ENCODE measurements at regions not wholly inside any gene's neighbourhood (a gene's known extent, or its start where the extent isn't known, plus 50 kb on each side); places are given as distances from the start of the nearest gene placed in this dataset.
A peak's percentile ranks its signal among the peaks of the same experiment; 100 is the strongest.
"Not testable (repeated sequence)": the region's sequence is repeated elsewhere in the genome, so short reads cannot be mapped to it uniquely, and the experiment has no call there.

DNA sequence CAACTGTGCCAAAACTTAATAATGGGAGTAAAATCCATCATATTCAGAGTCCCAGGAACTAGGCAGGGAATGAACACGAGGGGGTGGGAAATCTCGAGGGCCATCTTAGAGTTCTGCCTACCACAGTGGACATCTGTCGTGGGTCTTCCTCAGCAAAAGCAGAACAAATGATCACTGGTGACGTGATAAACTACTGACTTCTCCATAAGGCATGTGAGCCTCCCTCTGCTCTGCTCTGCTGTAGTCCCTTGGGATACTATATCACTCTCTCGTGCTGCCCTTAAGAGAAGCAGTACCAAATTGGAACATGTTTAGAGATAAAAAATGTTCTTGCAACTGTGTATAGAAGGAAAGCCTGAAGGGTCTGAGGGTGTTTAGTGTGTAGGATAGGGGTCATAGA lies 180.5 kb downstream of the SPDYE17 start:
- not testable (repeated sequence) for DNase-seq (ENCODE audit: low read depth in 1 of 2, low spot score in 2 of 2); H3K36me3 ChIP-seq; H3K27me3 ChIP-seq (replicated peaks); H3K4me1 ChIP-seq (replicated peaks); H3K27ac ChIP-seq; H3K4me3 ChIP-seq; H3K9me3 ChIP-seq (replicated peaks)

GRCh38 chr7:76849887-76850563 lies 182.1 kb downstream of the SPDYE17 start:
- H3K4me3 ChIP-seq; H3K36me3 ChIP-seq; H3K4me1 ChIP-seq (replicated peaks); H3K27me3 ChIP-seq (replicated peaks); H3K9me3 ChIP-seq (replicated peaks); H3K27ac ChIP-seq; DNase-seq (ENCODE audit: low read depth in 1 of 2, low spot score in 2 of 2): not testable (repeated sequence)

DNA sequence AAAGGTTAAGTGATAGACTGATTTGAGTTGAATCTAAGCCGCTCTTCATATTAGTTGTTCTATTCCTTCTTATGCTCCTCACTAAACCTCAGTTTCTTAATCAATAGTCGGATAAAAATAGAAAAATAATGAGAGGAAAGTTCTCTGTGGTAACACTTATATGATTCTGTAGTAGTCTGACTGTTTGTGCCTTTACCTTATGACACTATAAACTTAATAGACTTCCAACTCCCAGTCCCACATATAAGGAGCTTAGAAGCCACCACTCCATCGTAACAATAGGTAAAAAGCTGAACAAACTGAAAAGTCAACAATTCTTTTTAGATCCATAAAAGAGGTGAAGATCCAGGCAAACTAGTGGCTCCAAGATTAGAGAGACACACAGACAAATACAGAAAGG lies 192.3 kb downstream of the SPDYE17 start:
- not testable (repeated sequence) for H3K27ac ChIP-seq; H3K4me1 ChIP-seq (replicated peaks); H3K27me3 ChIP-seq (replicated peaks); H3K36me3 ChIP-seq; H3K4me3 ChIP-seq; H3K9me3 ChIP-seq (replicated peaks); DNase-seq (ENCODE audit: low read depth in 1 of 2, low spot score in 2 of 2)

DNA sequence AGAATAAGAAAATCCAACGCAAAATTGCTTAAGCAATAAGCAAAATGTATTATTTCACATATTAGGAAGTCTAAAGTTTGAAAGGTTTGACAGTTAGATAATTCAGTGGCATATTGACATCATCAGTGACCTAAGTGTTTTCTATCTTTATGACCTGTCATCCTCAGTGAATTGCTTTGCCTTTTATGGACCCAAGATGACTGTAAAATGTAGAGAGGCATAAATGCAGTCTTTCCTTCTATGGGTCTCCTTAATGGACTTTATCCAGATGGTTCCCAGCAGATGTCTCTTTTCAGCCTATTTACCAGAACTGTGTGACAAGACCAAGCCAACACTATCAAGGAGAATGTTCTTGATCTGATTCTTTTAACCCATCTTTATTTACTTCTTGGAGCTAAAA lies 192.9 kb downstream of the SPDYE17 start:
- DNase-seq (ENCODE audit: low read depth in 1 of 2, low spot score in 2 of 2); H3K27ac ChIP-seq; H3K27me3 ChIP-seq (replicated peaks); H3K36me3 ChIP-seq; H3K9me3 ChIP-seq (replicated peaks); H3K4me3 ChIP-seq; H3K4me1 ChIP-seq (replicated peaks): not testable (repeated sequence)

DNA sequence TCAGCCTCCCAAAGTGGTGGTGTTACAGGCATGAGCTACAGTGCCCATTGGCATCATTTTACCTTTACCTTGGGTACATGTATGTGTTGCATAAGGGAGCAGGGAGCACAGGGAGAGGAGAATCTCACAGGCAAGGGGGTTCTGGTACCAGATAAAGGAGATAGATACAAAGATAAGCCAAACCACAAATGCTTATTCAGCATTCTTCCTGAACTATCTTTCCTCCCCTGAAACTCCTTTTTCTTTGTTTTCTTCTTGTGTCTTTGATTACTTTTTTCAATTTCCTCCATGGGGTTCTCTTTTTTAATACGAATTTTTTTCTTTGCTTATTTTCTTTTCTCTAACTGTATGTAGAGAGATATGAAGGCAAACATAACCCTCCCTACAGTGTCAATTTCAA lies 193.8 kb downstream of the SPDYE17 start:
- H3K9me3 ChIP-seq (replicated peaks); DNase-seq (ENCODE audit: low read depth in 1 of 2, low spot score in 2 of 2); H3K36me3 ChIP-seq; H3K4me1 ChIP-seq (replicated peaks); H3K4me3 ChIP-seq; H3K27me3 ChIP-seq (replicated peaks); H3K27ac ChIP-seq: not testable (repeated sequence)

GRCh38 chr7:76829233-76829632 lies 202.2 kb upstream of the POMZP3 start:
- H3K4me3 ChIP-seq; H3K9me3 ChIP-seq (replicated peaks); DNase-seq (ENCODE audit: low read depth in 1 of 2, low spot score in 2 of 2); H3K27me3 ChIP-seq (replicated peaks); H3K27ac ChIP-seq; H3K36me3 ChIP-seq; H3K4me1 ChIP-seq (replicated peaks): not testable (repeated sequence)

DNA sequence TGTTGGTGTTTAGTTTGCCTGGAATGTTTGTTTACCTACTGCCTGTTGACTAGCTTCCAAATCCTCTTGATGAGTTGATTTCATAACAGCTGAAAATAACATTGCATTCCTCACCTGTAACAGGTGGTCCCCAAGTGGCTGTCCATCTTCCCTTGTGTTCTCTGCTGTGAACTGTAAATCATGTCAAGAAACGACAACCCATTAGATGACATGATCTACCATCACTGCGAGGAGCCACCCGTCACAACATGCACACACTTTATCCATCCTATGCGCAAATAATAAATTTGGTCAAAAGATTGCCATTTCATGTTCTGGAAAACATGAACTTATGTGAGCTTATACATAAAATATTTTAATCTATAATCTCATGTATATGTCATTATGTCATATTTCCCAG lies 199.1 kb upstream of the POMZP3 start:
- not testable (repeated sequence) for H3K9me3 ChIP-seq (replicated peaks); DNase-seq (ENCODE audit: low read depth in 1 of 2, low spot score in 2 of 2); H3K27me3 ChIP-seq (replicated peaks); H3K36me3 ChIP-seq; H3K4me1 ChIP-seq (replicated peaks); H3K4me3 ChIP-seq; H3K27ac ChIP-seq

DNA sequence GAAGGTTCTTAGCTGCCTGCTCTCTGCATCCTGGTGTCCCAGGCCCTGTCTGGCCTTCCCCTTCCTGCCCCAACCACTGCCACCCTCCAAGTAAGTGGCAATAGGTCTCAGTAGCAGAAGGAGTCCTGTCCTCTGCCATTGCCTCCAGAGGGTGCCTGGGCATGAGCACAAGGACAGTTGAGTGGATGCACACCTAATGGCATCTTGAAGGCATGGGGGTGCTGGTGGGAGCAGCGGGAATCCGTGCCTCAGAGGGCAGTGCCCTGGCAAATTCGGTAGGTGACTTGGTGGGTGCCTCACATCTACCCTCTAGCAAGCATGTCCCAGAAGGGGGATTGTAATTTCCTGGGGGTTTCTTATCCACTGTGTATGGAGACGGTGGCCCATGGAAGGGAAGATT lies 182.8 kb upstream of the POMZP3 start:
- not testable (repeated sequence) for H3K4me3 ChIP-seq; H3K9me3 ChIP-seq (replicated peaks)

DNA sequence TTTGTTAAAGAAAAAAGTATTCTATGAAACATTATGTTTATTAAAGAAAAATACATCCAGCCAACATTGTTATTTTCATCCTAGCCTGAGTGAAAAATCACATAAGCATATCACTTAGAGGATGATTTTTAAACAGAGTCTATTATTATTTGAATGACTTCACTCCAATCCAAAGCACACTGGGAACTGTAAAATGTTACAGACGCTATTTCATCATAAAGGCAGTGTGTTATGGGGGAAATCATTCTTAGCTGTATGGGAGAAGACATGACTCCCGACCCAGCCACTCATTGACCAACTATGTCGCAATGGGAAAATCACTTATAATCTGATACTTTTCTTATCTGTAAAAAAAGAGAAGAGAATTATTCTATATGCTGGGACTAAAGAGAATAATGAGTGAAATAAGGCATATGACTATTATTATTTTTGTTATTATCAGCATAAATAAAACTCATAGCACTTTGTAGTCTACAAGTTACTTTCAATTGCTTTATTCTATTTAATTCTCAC lies 180.6 kb upstream of the POMZP3 start:
- H3K36me3 ChIP-seq; H3K4me3 ChIP-seq; H3K9me3 ChIP-seq (replicated peaks); DNase-seq (ENCODE audit: low read depth in 1 of 2, low spot score in 2 of 2); H3K4me1 ChIP-seq (replicated peaks); H3K27ac ChIP-seq; H3K27me3 ChIP-seq (replicated peaks): not testable (repeated sequence)

More for the DNA sequence above, 182.8 kb upstream of the POMZP3 start:
- H3K27ac ChIP-seq; DNase-seq (ENCODE audit: low read depth in 1 of 2, low spot score in 2 of 2); H3K36me3 ChIP-seq; H3K27me3 ChIP-seq (replicated peaks); H3K4me1 ChIP-seq (replicated peaks): not testable (repeated sequence)

DNA sequence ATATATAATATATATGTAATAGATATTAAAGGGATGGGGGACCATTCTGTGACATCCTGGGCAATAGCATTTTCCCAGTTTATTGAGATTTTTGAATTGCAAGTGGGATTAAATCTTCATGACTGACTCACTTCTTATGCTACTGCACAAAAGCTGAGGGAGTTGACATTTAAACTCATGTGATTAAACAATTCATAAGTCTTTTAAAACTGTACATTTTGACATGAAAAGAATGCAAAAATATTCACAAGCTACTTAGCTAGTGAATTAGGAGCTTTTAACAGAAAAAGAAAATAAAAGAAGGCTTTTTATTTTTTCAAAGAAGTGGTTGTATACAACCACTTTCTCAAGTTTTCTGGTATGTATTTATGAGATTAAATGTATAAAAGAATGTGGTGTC lies 179.4 kb upstream of the POMZP3 start:
- not testable (repeated sequence) for H3K4me3 ChIP-seq; H3K4me1 ChIP-seq (replicated peaks); H3K27me3 ChIP-seq (replicated peaks); H3K9me3 ChIP-seq (replicated peaks); H3K36me3 ChIP-seq; H3K27ac ChIP-seq; DNase-seq (ENCODE audit: low read depth in 1 of 2, low spot score in 2 of 2)

GRCh38 chr7:76806010-76806409 lies 178.9 kb upstream of the POMZP3 start:
- not testable (repeated sequence) for DNase-seq (ENCODE audit: low read depth in 1 of 2, low spot score in 2 of 2); H3K4me1 ChIP-seq (replicated peaks); H3K9me3 ChIP-seq (replicated peaks); H3K36me3 ChIP-seq; H3K27ac ChIP-seq; H3K4me3 ChIP-seq; H3K27me3 ChIP-seq (replicated peaks)

GRCh38 chr7:76805262-76805661 lies 178.2 kb upstream of the POMZP3 start:
- not testable (repeated sequence) for H3K27me3 ChIP-seq (replicated peaks); H3K9me3 ChIP-seq (replicated peaks); H3K4me3 ChIP-seq; H3K4me1 ChIP-seq (replicated peaks); H3K27ac ChIP-seq; H3K36me3 ChIP-seq; DNase-seq (ENCODE audit: low read depth in 1 of 2, low spot score in 2 of 2)

GRCh38 chr7:76797639-76798038 lies 170.6 kb upstream of the POMZP3 start:
- not testable (repeated sequence) for H3K4me3 ChIP-seq; H3K4me1 ChIP-seq (replicated peaks); H3K36me3 ChIP-seq; H3K27me3 ChIP-seq (replicated peaks); H3K27ac ChIP-seq; H3K9me3 ChIP-seq (replicated peaks)
- peak in 1 of 2 experiments; percentile 9 for DNase-seq (ENCODE audit: low read depth in 1 of 2, low spot score in 2 of 2)

DNA sequence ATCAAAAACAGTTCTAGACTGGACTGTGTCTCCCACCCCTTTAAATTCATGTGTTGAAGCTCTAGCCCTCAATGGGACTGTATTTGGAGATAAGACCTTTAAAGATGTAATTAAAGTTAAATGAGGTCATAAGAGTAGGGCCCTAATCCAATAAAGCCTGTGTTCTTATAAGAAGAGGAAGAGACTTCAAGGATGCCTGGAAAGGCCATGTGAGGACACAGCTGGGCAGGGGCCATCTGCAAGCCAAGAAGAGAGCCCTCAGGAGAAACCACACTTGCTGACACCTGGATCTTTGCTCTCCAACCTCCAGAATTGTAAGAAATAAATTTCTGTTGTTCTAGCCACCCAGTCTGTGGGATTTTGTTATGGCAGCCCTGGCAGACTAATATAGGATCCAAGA lies 153.6 kb upstream of the POMZP3 start:
- H3K4me3 ChIP-seq; H3K4me1 ChIP-seq (replicated peaks); H3K9me3 ChIP-seq (replicated peaks); DNase-seq (ENCODE audit: low read depth in 1 of 2, low spot score in 2 of 2); H3K27ac ChIP-seq; H3K36me3 ChIP-seq; H3K27me3 ChIP-seq (replicated peaks): not testable (repeated sequence)

GRCh38 chr7:76774279-76774678 lies 147.2 kb upstream of the POMZP3 start:
- H3K9me3 ChIP-seq (replicated peaks); H3K27me3 ChIP-seq (replicated peaks); DNase-seq (ENCODE audit: low read depth in 1 of 2, low spot score in 2 of 2); H3K4me3 ChIP-seq; H3K27ac ChIP-seq; H3K4me1 ChIP-seq (replicated peaks); H3K36me3 ChIP-seq: not testable (repeated sequence)
